ENCODE measurements at regions not wholly inside any gene's neighbourhood (a gene's known extent, or its start where the extent isn't known, plus 50 kb on each side); places are given as distances from the start of the nearest gene placed in this dataset.

GRCh38 chr12:20099395-20100183 lies 268.7 kb upstream of the PDE3A start:
- no peak for DNase-seq
- no peak overlapping the region for H3K4ac ChIP-seq (ENCODE audit: low read depth, low read length)
- H2BK5ac ChIP-seq (ENCODE audit: low read depth, low read length, poor library complexity), result no peak overlapping the region
- no peak overlapping the region for H3K14ac ChIP-seq (ENCODE audit: low read length)
- no peak overlapping the region for H4K8ac ChIP-seq (ENCODE audit: low read depth, low read length)
- no peak overlapping the region for H3K9ac ChIP-seq (ENCODE audit: low read length)
- no peak overlapping the region for H3K4me2 ChIP-seq (ENCODE audit: low read length)
- no peak overlapping the region for H2BK120ac ChIP-seq (ENCODE audit: insufficient read depth, low read length, poor library complexity)
- no peak overlapping the region for H2AFZ ChIP-seq (ENCODE audit: insufficient read depth, low read length, poor library complexity)
- H3K4me3 ChIP-seq (ENCODE audit: low read depth, low read length), result no peak overlapping the region
- no peak overlapping the region for H4K91ac ChIP-seq (ENCODE audit: low read depth, low read length)
- H3K27me3 ChIP-seq (ENCODE audit: insufficient read depth, low read length), result no peaks in the 10 kb centered on the region
- H3K79me1 ChIP-seq (ENCODE audit: low read length), result no peaks in the 10 kb centered on the region
- H3K9me3 ChIP-seq (ENCODE audit: insufficient read depth, low read depth, low read length), result peaks cover 5% of the 10 kb centered on the region
- H2AK5ac ChIP-seq (ENCODE audit: low read length), result no peak overlapping the region
- no peak overlapping the region for H3K27ac ChIP-seq (ENCODE audit: low read depth, low read length)
- H4K12ac ChIP-seq (ENCODE audit: low read depth, low read length), result no peak overlapping the region
- H3K18ac ChIP-seq (ENCODE audit: low read length), result no peak overlapping the region
- H3K23ac ChIP-seq (ENCODE audit: low read length), result no peak overlapping the region
- WGBS (ENCODE audit: extremely low coverage, insufficient coverage, insufficient read length), result no CpG with 5 or more reads among the region's 5 CpGs
- no peaks in the 10 kb centered on the region for H3K4me1 ChIP-seq (ENCODE audit: control insufficient read depth in 1 of 2, insufficient read depth in 2 of 2, low read length in 2 of 2)
- no peaks in the 10 kb centered on the region for H3K36me3 ChIP-seq (ENCODE audit: control insufficient read depth in 1 of 2, insufficient read depth in 2 of 2, low read length in 2 of 2)
- no peak overlapping the region for H2BK12ac ChIP-seq (ENCODE audit: low read length)
- no peaks in the 10 kb centered on the region for H3K79me2 ChIP-seq (ENCODE audit: control insufficient read depth, insufficient read depth, low read length, poor library complexity)

- H4K12ac ChIP-seq (ENCODE audit: low read depth, low read length), result no peak overlapping the region
- H3K18ac ChIP-seq (ENCODE audit: low read length), result no peak overlapping the region
- H2BK5ac ChIP-seq (ENCODE audit: low read depth, low read length, poor library complexity), result no peak overlapping the region
- H3K79me2 ChIP-seq (ENCODE audit: control insufficient read depth, insufficient read depth, low read length, poor library complexity), result no peaks in the 10 kb centered on the region
- no peak for DNase-seq
- H3K9me3 ChIP-seq (ENCODE audit: insufficient read depth, low read depth, low read length), result peaks cover 5% of the 10 kb centered on the region
- H3K23ac ChIP-seq (ENCODE audit: low read length), result no peak overlapping the region
- no peak overlapping the region for H3K4ac ChIP-seq (ENCODE audit: low read depth, low read length)
- no peak overlapping the region for H4K8ac ChIP-seq (ENCODE audit: low read depth, low read length)
- no CpG with 5 or more reads among the region's 5 CpGs for WGBS (ENCODE audit: extremely low coverage, insufficient coverage, insufficient read length)
- no peak overlapping the region for H3K4me3 ChIP-seq (ENCODE audit: low read depth, low read length)
- no peak overlapping the region for H3K4me2 ChIP-seq (ENCODE audit: low read length)
- no peak overlapping the region for H2AFZ ChIP-seq (ENCODE audit: insufficient read depth, low read length, poor library complexity)
- no peak overlapping the region for H4K91ac ChIP-seq (ENCODE audit: low read depth, low read length)
- no peak overlapping the region for H2BK120ac ChIP-seq (ENCODE audit: insufficient read depth, low read length, poor library complexity)
- H2BK12ac ChIP-seq (ENCODE audit: low read length), result no peak overlapping the region
- H3K27ac ChIP-seq (ENCODE audit: low read depth, low read length), result no peak overlapping the region
- no peak overlapping the region for H3K9ac ChIP-seq (ENCODE audit: low read length)
- no peaks in the 10 kb centered on the region for H3K36me3 ChIP-seq (ENCODE audit: control insufficient read depth in 1 of 2, insufficient read depth in 2 of 2, low read length in 2 of 2)
- no peak overlapping the region for H2AK5ac ChIP-seq (ENCODE audit: low read length)
- H3K14ac ChIP-seq (ENCODE audit: low read length), result no peak overlapping the region
- H3K4me1 ChIP-seq (ENCODE audit: control insufficient read depth in 1 of 2, insufficient read depth in 2 of 2, low read length in 2 of 2), result no peaks in the 10 kb centered on the region
- H3K79me1 ChIP-seq (ENCODE audit: low read length), result no peaks in the 10 kb centered on the region
- H3K27me3 ChIP-seq (ENCODE audit: insufficient read depth, low read length), result no peaks in the 10 kb centered on the region
Observed at GRCh38 chr12:20101046-20101445, 267.3 kb upstream of the PDE3A start.

GRCh38 chr12:20105943-20106342 lies 262.4 kb upstream of the PDE3A start:
- Histone ChIP-seq H3K14ac (ENCODE audit: low read length) (no peak overlapping the region), H2AK5ac (ENCODE audit: low read length) (no peak overlapping the region), H3K4me2 (ENCODE audit: low read length) (no peak overlapping the region), H4K91ac (ENCODE audit: low read depth, low read length) (no peak overlapping the region), H3K23ac (ENCODE audit: low read length) (no peak overlapping the region), H3K79me1 (ENCODE audit: low read length) (no peaks in the 10 kb centered on the region), H3K4me3 (ENCODE audit: low read depth, low read length) (no peak overlapping the region), H4K12ac (ENCODE audit: low read depth, low read length) (no peak overlapping the region), H3K4ac (ENCODE audit: low read depth, low read length) (no peak overlapping the region), H3K9ac (ENCODE audit: low read length) (no peak overlapping the region), H3K27me3 (ENCODE audit: insufficient read depth, low read length) (no peaks in the 10 kb centered on the region), H3K18ac (ENCODE audit: low read length) (no peak overlapping the region), H2BK5ac (ENCODE audit: low read depth, low read length, poor library complexity) (no peak overlapping the region), H3K79me2 (ENCODE audit: control insufficient read depth, insufficient read depth, low read length, poor library complexity) (no peaks in the 10 kb centered on the region), H2BK12ac (ENCODE audit: low read length) (no peak overlapping the region), H3K9me3 (ENCODE audit: insufficient read depth, low read depth, low read length) (peaks cover 5% of the 10 kb centered on the region), H3K36me3 (ENCODE audit: control insufficient read depth in 1 of 2, insufficient read depth in 2 of 2, low read length in 2 of 2) (no peaks in the 10 kb centered on the region), H3K4me1 (ENCODE audit: control insufficient read depth in 1 of 2, insufficient read depth in 2 of 2, low read length in 2 of 2) (no peaks in the 10 kb centered on the region), H3K27ac (ENCODE audit: low read depth, low read length) (no peak overlapping the region), H2BK120ac (ENCODE audit: insufficient read depth, low read length, poor library complexity) (no peak overlapping the region), H2AFZ (ENCODE audit: insufficient read depth, low read length, poor library complexity) (no peak overlapping the region), H4K8ac (ENCODE audit: low read depth, low read length) (no peak overlapping the region)
- DNase-seq, result peak; percentile 14 to 44

GRCh38 chr12:20109676-20110075 lies 258.7 kb upstream of the PDE3A start:
- no peaks in the 10 kb centered on the region for H3K79me1 ChIP-seq (ENCODE audit: low read length)
- H3K4me1 ChIP-seq (ENCODE audit: control insufficient read depth in 1 of 2, insufficient read depth in 2 of 2, low read length in 2 of 2), result no peaks in the 10 kb centered on the region
- H4K12ac ChIP-seq (ENCODE audit: low read depth, low read length), result no peak overlapping the region
- no peak overlapping the region for H4K8ac ChIP-seq (ENCODE audit: low read depth, low read length)
- no peak overlapping the region for H3K4ac ChIP-seq (ENCODE audit: low read depth, low read length)
- no peak overlapping the region for H3K4me2 ChIP-seq (ENCODE audit: low read length)
- H3K27ac ChIP-seq (ENCODE audit: low read depth, low read length), result no peak overlapping the region
- H3K79me2 ChIP-seq (ENCODE audit: control insufficient read depth, insufficient read depth, low read length, poor library complexity), result no peaks in the 10 kb centered on the region
- no peak overlapping the region for H4K91ac ChIP-seq (ENCODE audit: low read depth, low read length)
- WGBS (ENCODE audit: extremely low coverage, insufficient coverage, insufficient read length), result no CpG with 5 or more reads among the region's 5 CpGs
- H3K23ac ChIP-seq (ENCODE audit: low read length), result no peak overlapping the region
- no peak overlapping the region for H3K4me3 ChIP-seq (ENCODE audit: low read depth, low read length)
- H3K9me3 ChIP-seq (ENCODE audit: insufficient read depth, low read depth, low read length), result no peaks in the 10 kb centered on the region
- H2AFZ ChIP-seq (ENCODE audit: insufficient read depth, low read length, poor library complexity), result no peak overlapping the region
- H3K27me3 ChIP-seq (ENCODE audit: insufficient read depth, low read length), result no peaks in the 10 kb centered on the region
- no peak overlapping the region for H2BK120ac ChIP-seq (ENCODE audit: insufficient read depth, low read length, poor library complexity)
- no peak overlapping the region for H2BK12ac ChIP-seq (ENCODE audit: low read length)
- no peak overlapping the region for H3K9ac ChIP-seq (ENCODE audit: low read length)
- no peak overlapping the region for H2BK5ac ChIP-seq (ENCODE audit: low read depth, low read length, poor library complexity)
- no peak overlapping the region for H3K14ac ChIP-seq (ENCODE audit: low read length)
- no peaks in the 10 kb centered on the region for H3K36me3 ChIP-seq (ENCODE audit: control insufficient read depth in 1 of 2, insufficient read depth in 2 of 2, low read length in 2 of 2)
- no peak overlapping the region for H2AK5ac ChIP-seq (ENCODE audit: low read length)
- H3K18ac ChIP-seq (ENCODE audit: low read length), result no peak overlapping the region
- DNase-seq, result no peak
